Left ventricle myocardium inferior (tissue), 1 donor: ENCODE measurements at regions not wholly inside any gene's neighbourhood (a gene's known extent, or its start where the extent isn't known, plus 50 kb on each side); places are given as distances from the start of the nearest gene placed in this dataset.

Experiments used
- DNase-seq: peaks from one replicate; pipeline ENCODE4 v3.0.0-alpha.2; 2020
- H3K27ac ChIP-seq: fragments of 200-600 bp; replicated peaks from 2 replicates; pipeline ENCODE4 v1.8.0; 2021
- H3K27me3 ChIP-seq: fragments of 200-600 bp; 2 replicates; pipeline ENCODE4 v1.8.0; 2021; ENCODE audit warnings: low read depth
- H3K36me3 ChIP-seq: fragments of 200-600 bp; 2 replicates; pipeline ENCODE4 v1.8.0; 2021
- H3K4me1 ChIP-seq: fragments of 200-600 bp; 2 replicates; pipeline ENCODE4 v1.8.0; 2021
- H3K4me3 ChIP-seq: fragments of 200-600 bp; 2 replicates; pipeline ENCODE4 v1.8.0; 2021; ENCODE audit warnings: mild to moderate bottlenecking, moderate library complexity
- H3K9me3 ChIP-seq: fragments of 200-600 bp; replicated peaks from 2 replicates; pipeline ENCODE4 v1.8.0; 2021
- intact Hi-C: fragments of 100-400 bp; cut with micrococcal nuclease; formaldehyde crosslinking; loops from one replicate; pipeline ENCODE4 v1.11.0; 2022
- TF ChIP-seq, protein P1 (sequence below): fragments of 200-600 bp; IDR thresholded peaks from 2 replicates; pipeline ENCODE4 v1.8.0; 2021; ENCODE audit warnings: antibody characterized with exemption, mild to moderate bottlenecking, borderline replicate concordance
- donor health status: DM: no; HTN: yes; CAD: no; lungs with severe emphysema.

- H3K36me3 ChIP-seq: no peaks in the 10 kb centered on the region
- peaks cover 7% of the 10 kb centered on the region for H3K27me3 ChIP-seq
- no peak overlapping the region for H3K27ac ChIP-seq
- H3K4me3 ChIP-seq: no peak overlapping the region
- H3K9me3 ChIP-seq: peaks cover 21% of the 10 kb centered on the region
- intact Hi-C loops: no loop called here
- TF ChIP-seq, protein P1, sequence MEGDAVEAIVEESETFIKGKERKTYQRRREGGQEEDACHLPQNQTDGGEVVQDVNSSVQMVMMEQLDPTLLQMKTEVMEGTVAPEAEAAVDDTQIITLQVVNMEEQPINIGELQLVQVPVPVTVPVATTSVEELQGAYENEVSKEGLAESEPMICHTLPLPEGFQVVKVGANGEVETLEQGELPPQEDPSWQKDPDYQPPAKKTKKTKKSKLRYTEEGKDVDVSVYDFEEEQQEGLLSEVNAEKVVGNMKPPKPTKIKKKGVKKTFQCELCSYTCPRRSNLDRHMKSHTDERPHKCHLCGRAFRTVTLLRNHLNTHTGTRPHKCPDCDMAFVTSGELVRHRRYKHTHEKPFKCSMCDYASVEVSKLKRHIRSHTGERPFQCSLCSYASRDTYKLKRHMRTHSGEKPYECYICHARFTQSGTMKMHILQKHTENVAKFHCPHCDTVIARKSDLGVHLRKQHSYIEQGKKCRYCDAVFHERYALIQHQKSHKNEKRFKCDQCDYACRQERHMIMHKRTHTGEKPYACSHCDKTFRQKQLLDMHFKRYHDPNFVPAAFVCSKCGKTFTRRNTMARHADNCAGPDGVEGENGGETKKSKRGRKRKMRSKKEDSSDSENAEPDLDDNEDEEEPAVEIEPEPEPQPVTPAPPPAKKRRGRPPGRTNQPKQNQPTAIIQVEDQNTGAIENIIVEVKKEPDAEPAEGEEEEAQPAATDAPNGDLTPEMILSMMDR: no peak
- H3K4me1 ChIP-seq: no peaks in the 10 kb centered on the region
- no peak for DNase-seq
These were observed 236.3 kb upstream of the FOXK1 start for GRCh38 chr7:4445777-4446176.

- Histone ChIP-seq H3K4me1 (no peaks in the 10 kb centered on the region), H3K4me3 (no peak overlapping the region), H3K36me3 (no peaks in the 10 kb centered on the region), H3K9me3 (peaks cover 18% of the 10 kb centered on the region), H3K27me3 (peaks cover 7% of the 10 kb centered on the region), H3K27ac (no peak overlapping the region)
- TF ChIP-seq, protein P1: no peak
- DNase-seq: no peak
- intact Hi-C loops: no loop called here
These were observed 232.8 kb upstream of the FOXK1 start for GRCh38 chr7:4449263-4449662.

GRCh38 chr7:4450483-4450882, 231.6 kb upstream of the FOXK1 start:
- Histone ChIP-seq H3K27ac (no peak overlapping the region), H3K27me3 (no peaks in the 10 kb centered on the region), H3K9me3 (peaks cover 18% of the 10 kb centered on the region), H3K4me1 (no peaks in the 10 kb centered on the region), H3K36me3 (no peaks in the 10 kb centered on the region), H3K4me3 (no peak overlapping the region)
- no peak for DNase-seq
- TF ChIP-seq, protein P1: no peak
- intact Hi-C loops: no loop called here

DNA sequence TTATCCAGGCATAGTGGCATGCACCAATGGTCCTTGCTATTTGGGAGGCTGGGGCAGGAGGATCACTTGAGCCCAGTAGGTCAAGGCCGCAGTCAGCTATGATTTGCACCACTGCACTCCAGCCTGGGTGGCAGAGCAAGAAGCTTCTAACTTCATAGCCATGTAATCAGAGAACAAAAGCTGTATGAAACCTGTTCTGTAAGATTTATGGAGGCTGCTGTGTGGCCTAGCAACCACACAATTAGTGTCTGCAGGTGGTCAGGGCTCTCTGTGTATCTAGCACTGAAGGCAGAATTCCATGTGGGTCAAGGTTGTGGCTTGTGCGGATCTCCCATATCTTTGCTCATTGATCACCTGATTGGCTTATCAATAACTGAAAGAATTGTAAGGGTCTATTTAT, 221.5 kb upstream of the FOXK1 start:
- Histone ChIP-seq H3K9me3 (peaks cover 9% of the 10 kb centered on the region), H3K4me3 (no peak overlapping the region), H3K27me3 (peaks cover 4% of the 10 kb centered on the region), H3K27ac (no peak overlapping the region), H3K4me1 (no peaks in the 10 kb centered on the region), H3K36me3 (no peaks in the 10 kb centered on the region)
- intact Hi-C loops: no loop called here
- TF ChIP-seq, protein P1: no peak
- no peak for DNase-seq

- intact Hi-C loops: no loop called here
- Histone ChIP-seq H3K27me3 (peaks cover 4% of the 10 kb centered on the region), H3K36me3 (no peaks in the 10 kb centered on the region), H3K9me3 (peaks cover 9% of the 10 kb centered on the region), H3K4me3 (no peak overlapping the region), H3K27ac (no peak overlapping the region), H3K4me1 (no peaks in the 10 kb centered on the region)
- DNase-seq: no peak
- TF ChIP-seq, protein P1: no peak
These were observed 220.6 kb upstream of the FOXK1 start for GRCh38 chr7:4461531-4461930.
